Stimulated activated CD4-positive, alpha-beta T cell treated with anti-CD3 and anti-CD28 coated beads, Interleukin-15, amount 100 ng/mL, for 1 hour (primary cell): ENCODE measurements at regions not wholly inside any gene's neighbourhood (a gene's known extent, or its start where the extent isn't known, plus 50 kb on each side); places are given as distances from the start of the nearest gene placed in this dataset.
"Not testable (repeated sequence)": the region's sequence is repeated elsewhere in the genome, so short reads cannot be mapped to it uniquely, and the experiment has no call there.

Experiments used
- DNase-seq, 2 donors: peaks; one replicate each; pipeline ENCODE4 v3.0.0-alpha.2; 2020; ENCODE audit warnings: low read depth in 1 of 2, low spot score in 1 of 2

- no peak for DNase-seq
Observed at GRCh38 chr3:101946906-101947305, 97.6 kb downstream of the NFKBIZ start.

- DNase-seq, result no peak
Observed at GRCh38 chr3:101950510-101950909, 101.2 kb downstream of the NFKBIZ start.

- DNase-seq, result no peak
Observed at GRCh38 chr3:101950985-101951733, 101.8 kb downstream of the NFKBIZ start.

GRCh38 chr3:101954361-101954760, 105.0 kb downstream of the NFKBIZ start:
- DNase-seq, result no peak

GRCh38 chr3:101954936-101955335, 105.6 kb downstream of the NFKBIZ start:
- no peak for DNase-seq

- DNase-seq, result no peak
Observed at GRCh38 chr3:101962055-101962454, 112.7 kb downstream of the NFKBIZ start.

- peak in 1 of 2 donors; percentile 1 for DNase-seq
Observed at GRCh38 chr3:101963902-101964362, 114.6 kb downstream of the NFKBIZ start.

- no peak for DNase-seq
Observed at GRCh38 chr3:101964861-101965260, 115.5 kb downstream of the NFKBIZ start.

- no peak for DNase-seq
Observed at GRCh38 chr3:101966226-101966625, 116.9 kb downstream of the NFKBIZ start.

GRCh38 chr3:101970212-101970611, 120.9 kb downstream of the NFKBIZ start:
- no peak for DNase-seq

- DNase-seq, result no peak
Observed at GRCh38 chr3:101970905-101971304, 121.6 kb downstream of the NFKBIZ start.

GRCh38 chr3:101972430-101973162, 123.3 kb downstream of the NFKBIZ start:
- DNase-seq, result no peak

- DNase-seq, result no peak
Observed at GRCh38 chr3:101973163-101973505, 123.8 kb downstream of the NFKBIZ start.

GRCh38 chr3:101975415-101975814, 126.1 kb downstream of the NFKBIZ start:
- DNase-seq, result not testable (repeated sequence)

- no peak for DNase-seq
Observed at GRCh38 chr3:101976473-101976872, 127.2 kb downstream of the NFKBIZ start.

GRCh38 chr3:101978348-101978747, 129.0 kb downstream of the NFKBIZ start:
- DNase-seq, result no peak

- no peak for DNase-seq
Observed at GRCh38 chr3:101979033-101979432, 129.7 kb downstream of the NFKBIZ start.

GRCh38 chr3:101984356-101984755, 135.0 kb downstream of the NFKBIZ start:
- no peak for DNase-seq

- DNase-seq, result no peak
Observed at GRCh38 chr3:101988596-101988995, 139.3 kb downstream of the NFKBIZ start.

GRCh38 chr3:101989578-101990200, 140.4 kb downstream of the NFKBIZ start:
- no peak for DNase-seq

- DNase-seq, result no peak
Observed at GRCh38 chr3:101992863-101993262, 143.5 kb downstream of the NFKBIZ start.

- no peak for DNase-seq
Observed at GRCh38 chr3:101994386-101994785, 145.1 kb downstream of the NFKBIZ start.
